ENCODE measurements at regions not wholly inside any gene's neighbourhood (a gene's known extent, or its start where the extent isn't known, plus 50 kb on each side); places are given as distances from the start of the nearest gene placed in this dataset.

DNA sequence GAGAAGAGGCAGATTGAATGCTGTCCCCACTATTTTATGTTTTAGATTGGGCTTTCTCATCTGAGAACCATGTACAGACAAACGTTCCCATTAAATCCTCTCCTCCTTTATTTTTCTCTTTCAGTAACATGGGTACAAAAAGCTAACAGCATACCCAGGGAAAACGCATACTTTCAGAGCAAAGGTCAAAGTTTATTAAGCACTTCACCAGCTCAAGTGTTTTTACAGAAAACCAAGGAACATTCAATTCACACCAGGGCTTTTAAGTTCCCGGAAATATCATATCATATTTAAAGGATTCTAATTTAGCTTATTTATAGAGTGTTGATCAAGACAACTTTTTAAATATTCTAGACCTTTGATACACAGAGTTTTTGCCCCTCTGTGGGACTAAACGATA, 271.5 kb upstream of the C1orf87 start:
- Histone ChIP-seq H3K27me3 (ENCODE audit: insufficient read depth, low read depth) (no peaks in the 10 kb centered on the region), H2AFZ (ENCODE audit: low read depth) (no peak overlapping the region), H3K4me3 (IDR thresholded peaks at IDR 0.05; ENCODE audit: insufficient read depth, low read depth, low read length) (no peak overlapping the region), H3K4me2 (no peak overlapping the region), H3K36me3 (ENCODE audit: insufficient read depth) (no peaks in the 10 kb centered on the region), H3K27ac (no peak overlapping the region), H3K79me2 (ENCODE audit: insufficient read depth, low read depth) (no peaks in the 10 kb centered on the region), H3K4me1 (ENCODE audit: low read depth, poor library complexity, severe bottlenecking) (no peaks in the 10 kb centered on the region), H3K9ac (no peak overlapping the region), H4K20me1 (ENCODE audit: insufficient read depth) (no peaks in the 10 kb centered on the region)
- TF ChIP-seq, protein P1, sequence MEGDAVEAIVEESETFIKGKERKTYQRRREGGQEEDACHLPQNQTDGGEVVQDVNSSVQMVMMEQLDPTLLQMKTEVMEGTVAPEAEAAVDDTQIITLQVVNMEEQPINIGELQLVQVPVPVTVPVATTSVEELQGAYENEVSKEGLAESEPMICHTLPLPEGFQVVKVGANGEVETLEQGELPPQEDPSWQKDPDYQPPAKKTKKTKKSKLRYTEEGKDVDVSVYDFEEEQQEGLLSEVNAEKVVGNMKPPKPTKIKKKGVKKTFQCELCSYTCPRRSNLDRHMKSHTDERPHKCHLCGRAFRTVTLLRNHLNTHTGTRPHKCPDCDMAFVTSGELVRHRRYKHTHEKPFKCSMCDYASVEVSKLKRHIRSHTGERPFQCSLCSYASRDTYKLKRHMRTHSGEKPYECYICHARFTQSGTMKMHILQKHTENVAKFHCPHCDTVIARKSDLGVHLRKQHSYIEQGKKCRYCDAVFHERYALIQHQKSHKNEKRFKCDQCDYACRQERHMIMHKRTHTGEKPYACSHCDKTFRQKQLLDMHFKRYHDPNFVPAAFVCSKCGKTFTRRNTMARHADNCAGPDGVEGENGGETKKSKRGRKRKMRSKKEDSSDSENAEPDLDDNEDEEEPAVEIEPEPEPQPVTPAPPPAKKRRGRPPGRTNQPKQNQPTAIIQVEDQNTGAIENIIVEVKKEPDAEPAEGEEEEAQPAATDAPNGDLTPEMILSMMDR (conservative IDR thresholded peaks at IDR 0.05; ENCODE audit: low read depth, low read length) = no peak

DNA sequence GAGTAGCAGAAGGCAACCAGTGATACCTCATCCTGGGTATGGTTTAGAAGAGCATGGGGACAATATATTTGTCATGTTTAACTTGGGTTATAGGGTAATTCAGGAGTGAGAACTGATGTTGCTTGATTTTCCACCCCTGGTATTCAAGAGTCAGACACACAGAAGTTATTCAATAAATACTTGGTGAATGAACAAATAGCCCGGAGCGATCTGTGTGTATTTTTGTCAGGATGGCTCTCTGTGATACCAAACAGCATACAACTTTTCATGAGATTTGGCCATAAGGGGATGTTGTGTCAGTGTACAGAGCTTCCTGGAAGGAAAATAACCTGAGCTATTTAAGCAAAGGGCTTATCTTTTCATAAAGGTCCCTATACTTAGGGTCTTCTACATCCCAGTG, 270.2 kb upstream of the C1orf87 start:
- Histone ChIP-seq H4K20me1 (ENCODE audit: insufficient read depth) (no peaks in the 10 kb centered on the region), H3K79me2 (ENCODE audit: insufficient read depth, low read depth) (no peaks in the 10 kb centered on the region)

DNA sequence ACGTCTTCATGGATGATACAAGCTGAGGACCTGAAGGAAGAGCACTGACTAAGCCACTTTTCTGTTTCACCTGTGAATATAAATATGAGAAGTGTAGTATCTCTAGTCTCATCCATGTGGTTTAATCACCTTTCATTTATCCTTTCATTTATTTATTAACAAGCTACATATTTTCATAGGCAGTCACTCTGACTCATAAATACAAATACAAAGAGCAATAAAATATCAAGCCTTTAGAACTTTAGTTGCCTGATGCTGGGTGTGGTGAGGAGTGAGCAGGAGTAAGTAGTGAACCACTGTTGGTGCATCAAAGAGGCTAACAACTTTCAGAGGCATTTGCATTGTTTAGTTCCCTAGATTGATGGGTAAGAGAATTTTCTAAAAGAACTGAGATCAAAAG, 269.0 kb upstream of the C1orf87 start:
- TF ChIP-seq, protein P1 (conservative IDR thresholded peaks at IDR 0.05; ENCODE audit: low read depth, low read length) = no peak
- Histone ChIP-seq H4K20me1 (ENCODE audit: insufficient read depth) (no peaks in the 10 kb centered on the region), H3K9ac (no peak overlapping the region), H3K36me3 (ENCODE audit: insufficient read depth) (no peaks in the 10 kb centered on the region), H3K79me2 (ENCODE audit: insufficient read depth, low read depth) (no peaks in the 10 kb centered on the region), H3K27ac (no peak overlapping the region), H2AFZ (ENCODE audit: low read depth) (no peak overlapping the region), H3K4me1 (ENCODE audit: low read depth, poor library complexity, severe bottlenecking) (no peaks in the 10 kb centered on the region), H3K4me3 (IDR thresholded peaks at IDR 0.05; ENCODE audit: insufficient read depth, low read depth, low read length) (no peak overlapping the region), H3K4me2 (no peak overlapping the region), H3K27me3 (ENCODE audit: insufficient read depth, low read depth) (no peaks in the 10 kb centered on the region)

More for the DNA sequence above, 270.2 kb upstream of the C1orf87 start:
- H3K4me2 ChIP-seq = no peak overlapping the region
- no peak overlapping the region for H2AFZ ChIP-seq (ENCODE audit: low read depth)
- TF ChIP-seq, protein P1 (conservative IDR thresholded peaks at IDR 0.05; ENCODE audit: low read depth, low read length) = no peak
- H3K27me3 ChIP-seq (ENCODE audit: insufficient read depth, low read depth) = no peaks in the 10 kb centered on the region
- H3K27ac ChIP-seq = no peak overlapping the region
- H3K4me1 ChIP-seq (ENCODE audit: low read depth, poor library complexity, severe bottlenecking) = no peaks in the 10 kb centered on the region
- H3K9ac ChIP-seq = no peak overlapping the region
- H3K36me3 ChIP-seq (ENCODE audit: insufficient read depth) = no peaks in the 10 kb centered on the region
- H3K4me3 ChIP-seq (IDR thresholded peaks at IDR 0.05; ENCODE audit: insufficient read depth, low read depth, low read length) = no peak overlapping the region

DNA sequence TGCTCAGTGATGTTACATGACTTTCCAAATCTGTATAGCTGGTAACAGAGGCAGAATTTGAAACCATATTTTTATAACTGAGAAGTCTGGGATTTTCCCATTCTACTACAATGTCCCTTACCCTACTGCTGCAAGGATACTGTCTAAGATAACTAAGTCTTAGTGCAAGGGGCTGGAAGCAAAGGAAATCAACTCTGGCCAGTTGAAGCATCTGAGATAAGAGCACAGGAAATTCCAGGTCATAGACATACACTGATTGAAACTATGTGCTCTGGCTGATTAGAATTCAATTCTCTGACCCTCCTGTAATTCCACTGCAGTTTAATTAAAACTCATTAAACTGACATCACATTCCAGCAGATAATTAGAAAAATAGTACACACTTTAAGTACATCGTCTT, 267.7 kb upstream of the C1orf87 start:
- Histone ChIP-seq H2AFZ (ENCODE audit: low read depth) (no peak overlapping the region), H4K20me1 (ENCODE audit: insufficient read depth) (no peaks in the 10 kb centered on the region), H3K36me3 (ENCODE audit: insufficient read depth) (no peaks in the 10 kb centered on the region), H3K9ac (no peak overlapping the region), H3K27ac (no peak overlapping the region), H3K4me2 (no peak overlapping the region), H3K79me2 (ENCODE audit: insufficient read depth, low read depth) (no peaks in the 10 kb centered on the region), H3K27me3 (ENCODE audit: insufficient read depth, low read depth) (no peaks in the 10 kb centered on the region), H3K4me1 (ENCODE audit: low read depth, poor library complexity, severe bottlenecking) (no peaks in the 10 kb centered on the region), H3K4me3 (IDR thresholded peaks at IDR 0.05; ENCODE audit: insufficient read depth, low read depth, low read length) (no peak overlapping the region)
- TF ChIP-seq, protein P1 (conservative IDR thresholded peaks at IDR 0.05; ENCODE audit: low read depth, low read length) = no peak
